Osteocyte (in vitro differentiated cells): ENCODE measurements at regions not wholly inside any gene's neighbourhood (a gene's known extent, or its start where the extent isn't known, plus 50 kb on each side); places are given as distances from the start of the nearest gene placed in this dataset.

Experiments
- DNase-seq: peaks from one replicate; pipeline ENCODE4 v3.0.0; 2021; ENCODE audit warnings: mixed read lengths; ENCODE audit not compliant: unreplicated experiment; ENCODE audit errors: extremely low spot score
- H3K27ac Mint-ChIP-seq: one replicate; pipeline ENCODE4 v1.8.0; 2021; ENCODE audit warnings: mild to moderate bottlenecking, mixed read lengths; ENCODE audit not compliant: unreplicated experiment
- H3K27me3 Mint-ChIP-seq: one replicate; pipeline ENCODE4 v1.8.0; 2021; ENCODE audit warnings: mixed read lengths; ENCODE audit not compliant: unreplicated experiment
- H3K36me3 Mint-ChIP-seq: one replicate; pipeline ENCODE4 v1.8.0; 2021; ENCODE audit warnings: mixed read lengths; ENCODE audit not compliant: unreplicated experiment
- H3K4me1 Mint-ChIP-seq: one replicate; pipeline ENCODE4 v1.8.0; 2021; ENCODE audit warnings: mixed read lengths; ENCODE audit not compliant: unreplicated experiment
- H3K4me3 Mint-ChIP-seq: one replicate; pipeline ENCODE4 v1.8.0; 2021; ENCODE audit warnings: mild to moderate bottlenecking, moderate library complexity, mixed read lengths; ENCODE audit not compliant: unreplicated experiment
- H3K9me3 Mint-ChIP-seq: one replicate; pipeline ENCODE4 v1.8.0; 2021; ENCODE audit warnings: mixed read lengths; ENCODE audit not compliant: unreplicated experiment
- TF ChIP-seq, protein P1 (sequence below): fragments of 200-600 bp; sonication (generic); IDR thresholded peaks from 2 replicates; pipeline ENCODE4 v1.5.0; 2021; ENCODE audit warnings: antibody characterized with exemption, mild to moderate bottlenecking, moderate library complexity

GRCh38 chr11:29879560-29879959 is 137.3 kb downstream of the KCNA4 start:
- Mint-ChIP-seq H3K27me3 (no peaks in the 10 kb centered on the region), H3K4me3 (no peak overlapping the region), H3K4me1 (no peaks in the 10 kb centered on the region), H3K27ac (no peak overlapping the region), H3K36me3 (no peaks in the 10 kb centered on the region), H3K9me3 (peaks cover 5% of the 10 kb centered on the region)
- no peak for DNase-seq
- TF ChIP-seq, protein P1, sequence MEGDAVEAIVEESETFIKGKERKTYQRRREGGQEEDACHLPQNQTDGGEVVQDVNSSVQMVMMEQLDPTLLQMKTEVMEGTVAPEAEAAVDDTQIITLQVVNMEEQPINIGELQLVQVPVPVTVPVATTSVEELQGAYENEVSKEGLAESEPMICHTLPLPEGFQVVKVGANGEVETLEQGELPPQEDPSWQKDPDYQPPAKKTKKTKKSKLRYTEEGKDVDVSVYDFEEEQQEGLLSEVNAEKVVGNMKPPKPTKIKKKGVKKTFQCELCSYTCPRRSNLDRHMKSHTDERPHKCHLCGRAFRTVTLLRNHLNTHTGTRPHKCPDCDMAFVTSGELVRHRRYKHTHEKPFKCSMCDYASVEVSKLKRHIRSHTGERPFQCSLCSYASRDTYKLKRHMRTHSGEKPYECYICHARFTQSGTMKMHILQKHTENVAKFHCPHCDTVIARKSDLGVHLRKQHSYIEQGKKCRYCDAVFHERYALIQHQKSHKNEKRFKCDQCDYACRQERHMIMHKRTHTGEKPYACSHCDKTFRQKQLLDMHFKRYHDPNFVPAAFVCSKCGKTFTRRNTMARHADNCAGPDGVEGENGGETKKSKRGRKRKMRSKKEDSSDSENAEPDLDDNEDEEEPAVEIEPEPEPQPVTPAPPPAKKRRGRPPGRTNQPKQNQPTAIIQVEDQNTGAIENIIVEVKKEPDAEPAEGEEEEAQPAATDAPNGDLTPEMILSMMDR = no peak

GRCh38 chr11:29876192-29876591 is 140.6 kb downstream of the KCNA4 start:
- no peaks in the 10 kb centered on the region for H3K36me3 Mint-ChIP-seq
- H3K9me3 Mint-ChIP-seq = peaks cover 9% of the 10 kb centered on the region
- DNase-seq = no peak
- TF ChIP-seq, protein P1 = no peak
- H3K4me1 Mint-ChIP-seq = no peaks in the 10 kb centered on the region
- no peaks in the 10 kb centered on the region for H3K27me3 Mint-ChIP-seq
- H3K4me3 Mint-ChIP-seq = no peak overlapping the region
- no peak overlapping the region for H3K27ac Mint-ChIP-seq

DNA sequence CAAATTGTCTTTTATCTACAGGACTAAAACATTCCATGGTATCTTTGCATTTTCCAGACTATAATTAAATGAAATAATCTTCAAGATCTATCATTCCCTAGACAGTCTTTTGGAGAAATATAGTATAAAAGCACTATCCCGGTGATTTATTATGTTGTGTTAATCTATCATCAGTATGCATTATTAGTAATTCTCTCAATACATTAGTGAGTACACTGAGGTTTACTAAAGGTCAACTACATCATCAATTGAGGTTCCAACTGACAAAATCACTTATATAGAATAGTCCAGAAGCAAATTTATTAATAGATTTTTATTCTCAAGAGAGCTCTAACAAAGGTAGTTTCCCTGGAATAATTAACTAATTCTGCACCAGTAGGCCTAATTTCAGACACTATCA is 169.6 kb downstream of the KCNA4 start:
- H3K4me1 Mint-ChIP-seq = no peaks in the 10 kb centered on the region
- H3K27ac Mint-ChIP-seq = no peak overlapping the region
- TF ChIP-seq, protein P1 = no peak
- H3K9me3 Mint-ChIP-seq = no peaks in the 10 kb centered on the region
- H3K27me3 Mint-ChIP-seq = no peaks in the 10 kb centered on the region
- no peaks in the 10 kb centered on the region for H3K36me3 Mint-ChIP-seq
- DNase-seq = no peak
- no peak overlapping the region for H3K4me3 Mint-ChIP-seq

GRCh38 chr11:29844701-29845379 is 172.0 kb downstream of the KCNA4 start:
- H3K4me3 Mint-ChIP-seq = no peak overlapping the region
- no peaks in the 10 kb centered on the region for H3K9me3 Mint-ChIP-seq
- no peak for DNase-seq
- TF ChIP-seq, protein P1 = no peak
- no peaks in the 10 kb centered on the region for H3K36me3 Mint-ChIP-seq
- no peak overlapping the region for H3K27ac Mint-ChIP-seq
- no peaks in the 10 kb centered on the region for H3K27me3 Mint-ChIP-seq
- no peaks in the 10 kb centered on the region for H3K4me1 Mint-ChIP-seq

DNA sequence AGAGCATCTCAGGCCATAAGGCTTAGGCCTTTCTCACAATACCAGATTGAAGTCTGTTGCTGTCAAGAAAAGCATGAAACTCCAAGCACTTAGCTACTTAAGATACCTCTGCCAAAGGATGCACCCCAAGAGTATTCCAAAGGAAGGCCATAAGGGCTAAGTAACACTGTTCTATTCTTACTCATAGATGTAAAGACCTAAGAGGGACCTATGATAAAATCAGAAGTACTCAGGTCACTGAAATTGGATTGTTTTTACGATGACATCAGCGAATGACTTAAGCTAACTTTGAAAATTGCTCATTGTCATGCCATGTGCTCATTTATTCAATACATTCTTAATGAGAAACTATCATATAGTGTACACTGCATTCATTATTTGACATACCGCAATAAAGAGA is 172.8 kb downstream of the KCNA4 start:
- TF ChIP-seq, protein P1 = no peak
- H3K36me3 Mint-ChIP-seq = no peaks in the 10 kb centered on the region
- no peak overlapping the region for H3K4me3 Mint-ChIP-seq
- no peak for DNase-seq
- H3K27ac Mint-ChIP-seq = no peak overlapping the region
- H3K27me3 Mint-ChIP-seq = no peaks in the 10 kb centered on the region
- H3K4me1 Mint-ChIP-seq = no peaks in the 10 kb centered on the region
- no peaks in the 10 kb centered on the region for H3K9me3 Mint-ChIP-seq
